GM21619 (cell line): ENCODE measurements at regions not wholly inside any gene's neighbourhood (a gene's known extent, or its start where the extent isn't known, plus 50 kb on each side); places are given as distances from the start of the nearest gene placed in this dataset.
"Not testable (repeated sequence)": the region's sequence is repeated elsewhere in the genome, so short reads cannot be mapped to it uniquely, and the experiment has no call there.

ENCODE experiments used
- ATAC-seq: cut with Tn5 transposase; IDR thresholded peaks from one replicate; pipeline ENCODE4 v1.9.1; 2021; ENCODE audit not compliant: unreplicated experiment

GRCh38 chr12:46982629-46983392, 96.6 kb upstream of the PCED1B start:
- no peak for ATAC-seq

DNA sequence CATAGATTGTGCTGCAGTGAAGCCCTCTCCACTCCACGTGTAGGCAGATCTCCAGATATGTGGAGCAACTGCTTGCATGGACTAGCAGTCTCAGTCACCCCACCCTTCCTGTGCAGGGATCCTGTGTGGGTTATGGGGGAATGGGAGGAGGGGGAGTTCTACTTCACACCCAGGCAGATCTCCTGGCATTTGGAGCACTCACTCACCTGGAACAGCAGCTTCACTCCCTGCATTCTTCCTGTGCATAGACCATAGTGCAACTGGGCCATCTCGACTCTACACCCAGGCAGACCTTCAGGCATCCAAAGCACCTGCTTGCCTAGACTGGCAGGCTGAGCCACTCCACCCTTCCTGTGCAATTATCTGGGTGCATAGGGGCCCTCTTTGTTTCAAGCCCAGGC, 96.0 kb upstream of the PCED1B start:
- no peak for ATAC-seq

DNA sequence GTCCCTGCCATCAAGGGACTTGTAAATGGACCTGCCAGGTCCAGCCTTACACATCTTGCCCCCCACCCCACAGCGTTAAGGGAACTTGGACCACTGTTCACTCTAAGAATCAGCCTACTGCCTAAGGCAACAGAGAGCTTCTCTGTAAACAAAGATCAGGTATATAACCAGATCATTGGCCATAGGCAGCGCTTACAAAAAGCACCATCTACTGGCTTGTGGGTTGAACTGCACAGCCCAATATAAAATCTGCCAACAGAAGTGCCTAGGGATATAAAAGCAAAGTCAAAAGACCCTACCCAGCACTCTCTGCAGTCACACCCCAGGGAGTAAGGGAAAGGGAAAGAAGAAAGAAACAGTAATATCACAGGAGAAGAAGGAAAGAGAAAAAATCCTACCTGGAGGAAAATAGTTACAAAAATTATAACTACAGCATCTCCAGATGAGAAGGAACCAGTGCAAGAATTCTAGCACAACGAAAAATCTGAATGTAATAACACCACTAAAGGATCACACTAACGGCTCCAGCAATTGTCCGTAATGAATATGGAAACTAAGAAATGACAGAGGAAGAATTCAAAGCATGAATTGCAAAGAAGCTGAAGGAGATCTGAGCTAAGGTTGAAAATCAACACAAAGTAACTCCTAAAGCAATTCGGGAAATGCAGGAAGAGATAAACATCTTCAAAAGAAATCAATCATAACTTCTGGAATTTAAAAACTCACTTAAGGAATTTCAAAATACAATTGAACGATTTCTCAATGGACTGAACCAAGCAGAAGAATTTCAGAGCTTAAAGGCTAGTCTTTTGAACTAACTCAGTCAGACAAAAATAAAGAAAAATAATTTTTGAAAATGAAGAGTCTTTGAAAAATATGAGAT, 95.2 kb upstream of the PCED1B start:
- peak; percentile 64 for ATAC-seq

DNA sequence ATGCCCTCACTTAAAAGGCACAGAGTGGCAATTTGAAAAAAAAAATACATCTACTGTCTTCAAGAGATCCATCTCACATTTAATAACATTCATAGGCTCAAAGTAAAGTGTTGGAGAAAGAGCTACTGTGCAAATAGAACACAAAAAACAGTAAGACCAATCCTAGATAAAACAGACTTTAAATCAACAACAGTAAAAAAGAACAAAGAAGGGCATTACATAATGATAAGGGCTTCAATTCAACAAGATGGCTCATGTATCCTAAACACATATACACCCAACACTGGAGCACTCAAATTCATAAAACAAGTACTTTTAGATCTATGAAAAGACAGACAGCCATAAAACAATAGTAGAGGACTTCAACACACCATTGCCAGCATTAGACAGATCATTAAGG, 93.6 kb upstream of the PCED1B start:
- no peak for ATAC-seq

DNA sequence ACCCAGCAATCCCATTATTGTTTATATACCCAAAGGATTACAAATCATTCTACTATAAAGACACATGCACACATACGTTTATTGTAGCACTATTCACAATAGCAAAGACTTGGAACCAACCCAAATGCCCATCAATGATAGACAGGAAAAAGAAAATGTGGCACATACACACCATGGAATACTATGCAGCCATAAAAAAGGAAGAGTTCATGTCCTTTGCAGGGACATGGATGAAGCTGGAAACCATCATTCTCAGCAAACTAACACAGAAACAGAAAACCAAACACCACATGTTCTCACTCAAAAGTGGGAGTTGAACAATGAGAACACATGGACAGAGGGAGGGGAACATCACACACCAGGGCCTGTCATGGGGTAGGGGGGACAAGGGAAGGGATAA, 91.3 kb upstream of the PCED1B start:
- not testable (repeated sequence) for ATAC-seq

- no peak for ATAC-seq
These were observed 89.2 kb upstream of the PCED1B start for GRCh38 chr12:46990211-46990610.

GRCh38 chr12:46992051-46992450, 87.4 kb upstream of the PCED1B start:
- ATAC-seq: not testable (repeated sequence)

- no peak for ATAC-seq
These were observed 80.5 kb upstream of the PCED1B start for GRCh38 chr12:46998811-46999368.

DNA sequence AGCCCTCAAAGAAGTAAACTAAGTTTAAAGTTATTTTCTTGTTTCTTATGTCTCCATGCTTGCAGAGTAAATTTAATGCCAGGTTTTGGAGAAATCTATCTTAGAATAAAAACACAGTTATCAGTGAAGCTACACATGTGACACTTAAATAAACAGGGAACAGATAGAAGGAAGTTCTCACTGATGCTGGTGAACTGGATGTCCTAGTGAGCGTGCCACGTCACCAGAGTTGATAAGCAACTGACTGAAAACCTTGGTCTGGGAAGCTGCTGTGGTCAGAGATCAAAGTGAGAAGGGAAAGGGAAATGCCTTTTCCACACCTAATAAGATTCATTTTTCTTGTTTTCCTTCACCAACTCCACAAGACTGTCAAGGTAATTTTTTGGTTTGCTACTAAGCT, 74.8 kb upstream of the PCED1B start:
- no peak for ATAC-seq

- ATAC-seq: no peak
These were observed 72.4 kb upstream of the PCED1B start for GRCh38 chr12:47007048-47007447.

- no peak for ATAC-seq
These were observed 66.9 kb upstream of the PCED1B start for GRCh38 chr12:47012552-47012951.

- no peak for ATAC-seq
These were observed 64.9 kb upstream of the PCED1B start for GRCh38 chr12:47014474-47014873.

GRCh38 chr12:47015381-47015780, 64.0 kb upstream of the PCED1B start:
- no peak for ATAC-seq

DNA sequence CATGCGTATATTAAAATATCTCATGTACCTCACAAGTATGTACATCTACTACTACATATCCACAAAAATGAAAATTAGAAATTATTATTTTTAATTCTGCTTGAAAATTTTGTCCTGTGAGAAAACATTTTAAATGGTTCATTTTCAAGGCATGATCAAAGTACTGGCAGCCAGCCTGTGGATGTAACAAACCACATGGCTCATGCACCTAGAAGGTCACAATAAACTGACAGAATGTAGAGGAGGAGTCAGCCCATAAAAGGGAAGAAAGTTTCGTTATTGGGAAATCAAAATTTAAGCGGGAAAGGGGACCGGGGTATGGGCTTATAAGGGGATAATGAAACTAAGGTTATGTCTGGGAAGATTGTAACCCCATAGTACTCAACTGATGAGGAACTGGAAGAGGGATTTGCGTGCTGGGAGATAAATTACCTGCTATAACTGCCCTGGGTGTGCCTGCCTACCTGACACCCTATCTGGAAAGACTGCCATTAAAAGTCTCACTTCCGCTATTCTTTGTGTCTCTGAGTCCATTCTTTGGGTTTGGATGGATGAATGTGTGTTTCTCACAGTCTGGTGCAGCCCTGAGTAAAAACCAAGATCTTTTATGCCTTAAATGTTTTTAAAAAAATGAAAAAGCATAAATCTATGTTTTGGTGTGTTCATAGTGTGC, 62.2 kb upstream of the PCED1B start:
- ATAC-seq: no peak

- no peak for ATAC-seq
These were observed 61.4 kb upstream of the PCED1B start for GRCh38 chr12:47017901-47018475.

GRCh38 chr12:47020211-47020821, 59.1 kb upstream of the PCED1B start:
- no peak for ATAC-seq

DNA sequence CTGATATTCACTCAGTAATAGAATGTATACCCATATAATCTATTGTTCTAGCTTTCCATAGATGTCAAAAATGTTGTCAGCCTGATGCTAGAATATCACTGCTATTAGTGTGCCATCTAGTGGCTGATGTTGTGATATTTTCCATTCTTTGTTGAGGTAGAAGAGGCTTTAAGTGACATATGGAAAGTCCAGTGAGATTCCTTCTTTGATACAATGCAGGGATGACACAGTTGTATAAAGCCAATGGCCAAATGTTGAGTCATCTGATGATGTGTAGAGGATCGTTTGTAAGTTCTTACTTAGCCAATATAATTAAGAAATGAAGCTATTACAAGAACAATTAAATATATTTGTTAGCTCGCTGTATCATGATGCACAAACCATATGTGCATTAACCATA, 58.1 kb upstream of the PCED1B start:
- no peak for ATAC-seq

- no peak for ATAC-seq
These were observed 57.1 kb upstream of the PCED1B start for GRCh38 chr12:47022296-47022695.

DNA sequence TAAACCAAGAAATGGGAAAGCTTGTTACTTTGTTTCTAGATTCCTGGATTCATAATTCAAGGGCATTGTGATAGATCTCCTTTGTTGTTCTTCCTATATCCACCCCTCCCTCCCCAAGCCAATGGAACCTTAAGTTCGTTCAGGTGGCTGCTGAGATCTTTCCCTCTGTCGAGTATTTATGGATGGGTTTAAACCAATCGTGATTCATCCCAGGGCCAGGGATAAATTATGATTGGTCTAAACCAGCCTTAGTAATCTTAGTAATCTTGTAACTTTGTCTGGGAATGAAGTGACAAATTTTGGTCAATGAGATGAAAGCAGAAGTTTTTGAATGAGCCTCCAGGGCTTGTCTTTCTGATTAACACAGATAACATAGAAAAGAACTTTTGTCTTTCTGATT, 56.1 kb upstream of the PCED1B start:
- no peak for ATAC-seq

DNA sequence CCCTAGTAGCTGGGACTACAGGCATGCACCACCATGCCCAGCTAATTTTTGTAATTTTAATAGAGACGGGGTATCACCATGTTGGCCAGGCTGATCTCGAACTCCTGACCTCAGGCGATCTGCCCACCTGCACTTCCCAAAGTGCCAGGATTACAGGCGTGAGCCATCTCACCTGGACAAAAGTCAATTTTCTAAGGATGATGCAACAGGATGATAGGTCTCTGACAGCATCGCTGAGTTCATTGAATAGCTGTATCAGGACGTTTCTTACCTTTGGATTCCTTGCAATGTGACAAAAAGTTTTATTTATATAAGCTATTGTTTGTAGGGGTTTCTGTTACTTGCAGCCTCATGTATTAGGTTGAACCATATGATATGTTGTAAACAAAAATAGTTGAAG, 55.5 kb upstream of the PCED1B start:
- ATAC-seq: no peak

- no peak for ATAC-seq
These were observed 55.0 kb upstream of the PCED1B start for GRCh38 chr12:47024463-47024862.
